Stimulated activated CD4-positive, alpha-beta T cell treated with anti-CD3 and anti-CD28 coated beads, Interleukin-4, amount 100 ng/mL, for 24 hours (primary cell): ENCODE measurements at regions not wholly inside any gene's neighbourhood (a gene's known extent, or its start where the extent isn't known, plus 50 kb on each side); places are given as distances from the start of the nearest gene placed in this dataset.
"Not testable (repeated sequence)": the region's sequence is repeated elsewhere in the genome, so short reads cannot be mapped to it uniquely, and the experiment has no call there.

ENCODE experiments used
- DNase-seq: peaks from one replicate; pipeline ENCODE4 v3.0.0-alpha.2; 2020

GRCh38 chrX:4668802-4669536 is 955.5 kb upstream of the PRKX start:
- no peak for DNase-seq

DNA sequence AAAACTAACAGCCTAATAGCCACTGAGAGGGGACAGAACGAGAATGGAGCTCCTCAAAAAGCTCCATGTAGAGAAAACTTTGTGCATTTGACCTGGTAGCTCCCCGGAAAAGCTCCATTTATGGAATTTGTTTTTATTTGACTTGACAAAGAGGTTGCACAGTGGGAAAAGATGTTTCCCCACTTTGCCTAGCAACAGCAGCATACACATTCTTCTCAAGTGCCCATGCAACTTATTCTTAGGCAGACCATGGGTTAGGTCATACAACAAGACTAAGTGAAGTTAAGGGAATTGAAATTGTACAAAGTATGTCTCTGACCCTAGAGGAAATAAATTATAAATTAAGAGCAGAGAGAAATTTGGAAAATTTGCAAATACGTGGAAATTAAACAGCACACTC is 949.6 kb upstream of the PRKX start:
- no peak for DNase-seq

DNA sequence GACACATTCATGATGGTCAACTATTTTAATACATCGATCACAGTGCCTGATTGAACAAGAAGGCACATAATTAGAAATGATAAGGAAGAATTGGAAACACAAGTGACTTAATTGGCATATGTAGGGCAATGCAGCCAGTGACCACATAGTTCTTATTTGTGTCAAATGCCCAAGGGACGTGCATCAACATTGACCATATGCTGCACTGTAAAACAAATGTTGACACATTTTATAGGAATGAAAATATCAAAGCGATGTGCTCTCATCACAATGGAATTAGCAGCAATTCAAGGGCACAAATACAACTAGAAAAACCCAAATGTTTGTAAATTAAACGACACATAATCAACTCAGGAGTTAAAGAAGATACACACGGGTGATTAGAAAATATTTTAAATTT is 948.3 kb upstream of the PRKX start:
- DNase-seq: no peak

DNA sequence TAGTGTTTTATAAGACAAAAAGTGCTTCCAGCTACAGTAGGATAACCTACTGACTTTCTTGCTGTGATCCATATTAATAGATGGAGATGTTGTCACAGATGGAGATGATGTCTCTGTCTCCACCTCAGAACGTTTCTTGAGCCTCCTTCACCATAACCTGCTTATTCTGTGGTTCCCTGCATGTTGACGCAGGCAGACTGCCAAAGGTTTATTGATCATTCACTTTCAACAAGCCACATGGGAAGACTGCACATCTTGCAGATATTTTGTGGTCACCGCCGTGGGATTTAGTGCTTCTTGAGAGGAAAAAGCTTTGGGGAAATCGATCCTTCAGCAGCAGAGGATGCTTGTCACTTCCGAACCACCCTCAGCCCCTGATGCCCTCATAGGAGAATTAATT is 943.0 kb upstream of the PRKX start:
- no peak for DNase-seq

DNA sequence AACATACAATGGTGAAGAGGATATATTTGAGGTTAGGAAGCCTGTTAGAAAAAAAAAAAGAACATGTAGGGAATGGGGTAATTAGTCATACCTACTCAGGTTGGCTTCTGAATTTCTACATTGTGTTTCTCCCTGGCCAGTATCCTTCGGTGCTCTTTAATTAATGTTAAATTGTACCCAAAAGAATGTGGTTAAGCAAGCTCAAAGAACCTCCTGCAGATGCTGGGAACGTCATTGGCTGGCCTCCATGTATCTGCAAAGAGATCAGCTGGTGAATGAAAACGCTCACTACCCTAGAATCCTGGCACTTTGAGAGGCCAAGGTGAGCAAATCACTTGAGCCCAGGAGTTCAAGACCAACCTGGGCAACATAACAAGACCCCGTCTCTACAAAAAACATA is 942.3 kb upstream of the PRKX start:
- DNase-seq: no peak

DNA sequence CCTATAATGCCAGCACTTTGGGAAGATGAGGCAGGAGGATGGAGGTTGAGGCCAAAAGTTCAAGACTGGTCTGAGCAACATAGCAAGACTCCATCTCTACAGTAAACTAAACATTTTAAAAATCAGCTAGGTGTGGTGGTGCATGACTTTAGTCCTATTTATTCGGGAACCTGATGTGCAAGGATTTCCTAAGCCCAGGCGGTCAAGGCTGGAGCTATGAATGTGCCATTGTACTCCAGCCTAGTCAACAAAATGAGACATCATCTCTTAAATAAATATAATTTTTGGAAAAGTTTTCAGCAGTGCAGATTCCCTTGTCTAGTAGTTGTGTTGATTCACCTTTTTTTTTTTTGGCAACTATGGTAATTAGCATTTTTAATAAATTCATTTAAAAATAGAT is 928.7 kb upstream of the PRKX start:
- no peak for DNase-seq

GRCh38 chrX:4638036-4638435 is 924.6 kb upstream of the PRKX start:
- no peak for DNase-seq

DNA sequence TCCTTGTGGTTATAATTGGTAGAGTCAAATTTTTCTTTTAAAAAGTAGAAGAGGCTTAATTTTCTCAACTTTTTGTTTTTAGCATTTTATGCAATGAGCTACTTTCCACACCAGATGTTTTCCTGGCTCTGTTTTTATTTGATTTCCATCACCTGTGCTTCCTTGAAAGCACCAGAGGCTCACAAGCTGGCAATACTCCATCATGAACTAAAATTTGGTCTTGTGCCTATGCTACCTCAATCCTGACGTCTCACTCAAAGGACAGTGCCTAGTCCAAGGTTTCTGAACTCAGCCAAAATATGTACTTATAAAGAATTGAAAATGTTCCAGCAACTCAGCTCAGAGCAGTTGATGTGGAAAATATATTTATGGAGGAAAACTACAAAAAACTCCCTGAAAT is 914.0 kb upstream of the PRKX start:
- DNase-seq: no peak

GRCh38 chrX:4622486-4623167 is 909.2 kb upstream of the PRKX start:
- no peak for DNase-seq

GRCh38 chrX:4613651-4614050 is 900.2 kb upstream of the PRKX start:
- DNase-seq: not testable (repeated sequence)

DNA sequence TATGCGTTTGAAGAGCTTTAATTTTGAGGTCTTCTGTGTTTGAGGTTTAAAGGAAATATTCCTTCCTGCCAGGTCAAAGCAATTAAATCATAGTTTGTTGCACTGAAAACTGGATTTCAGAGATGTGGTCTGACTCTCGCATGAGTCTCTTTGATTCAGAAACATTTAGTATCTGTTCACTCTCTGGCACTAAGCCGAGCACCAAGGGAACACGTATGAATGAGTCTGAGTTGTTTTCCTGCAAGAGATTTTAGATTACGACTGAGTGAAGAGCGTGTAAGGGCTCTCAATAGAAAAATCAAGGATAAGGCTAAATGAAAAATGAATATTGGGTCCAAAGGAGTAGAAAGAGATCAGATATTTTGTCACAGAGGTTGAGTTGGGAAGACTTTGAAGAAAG is 875.4 kb upstream of the PRKX start:
- no peak for DNase-seq

DNA sequence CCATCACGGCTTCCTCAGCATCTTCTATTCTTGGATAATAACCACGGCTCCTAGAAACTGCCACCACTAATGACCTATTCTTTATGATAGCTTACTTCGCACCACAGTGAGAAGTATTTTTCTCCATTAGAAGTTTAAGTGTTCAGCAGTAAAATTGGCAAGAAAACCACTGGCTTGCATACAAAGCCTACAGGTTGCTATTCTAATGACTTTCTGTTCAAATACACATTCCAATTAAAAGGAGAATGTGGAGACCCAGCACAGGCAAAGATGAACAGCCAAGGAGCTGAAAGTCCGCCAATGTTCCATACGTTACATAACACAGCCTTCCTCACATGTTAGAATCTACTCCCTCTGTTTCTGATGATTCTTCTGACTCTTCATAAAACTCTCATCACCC is 875.0 kb upstream of the PRKX start:
- DNase-seq: no peak

DNA sequence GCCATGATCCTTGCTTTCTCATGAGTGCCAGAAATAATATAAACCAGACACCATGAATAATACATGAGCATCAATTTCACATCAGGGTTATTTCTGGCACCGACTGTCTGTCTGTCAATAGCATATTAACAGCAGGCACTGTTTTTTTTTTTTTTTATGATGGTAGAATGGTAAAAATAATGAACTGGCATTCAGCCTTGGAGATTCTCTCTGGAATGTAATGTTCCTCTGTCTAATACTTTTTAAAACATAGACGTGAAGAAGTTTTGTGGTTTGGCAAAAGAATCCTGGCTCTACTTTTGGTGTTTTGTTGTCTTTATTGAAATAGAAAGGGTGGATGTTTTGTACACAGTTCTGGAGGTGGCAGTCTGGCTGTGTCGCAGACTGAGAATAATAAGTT is 874.6 kb upstream of the PRKX start:
- no peak for DNase-seq

DNA sequence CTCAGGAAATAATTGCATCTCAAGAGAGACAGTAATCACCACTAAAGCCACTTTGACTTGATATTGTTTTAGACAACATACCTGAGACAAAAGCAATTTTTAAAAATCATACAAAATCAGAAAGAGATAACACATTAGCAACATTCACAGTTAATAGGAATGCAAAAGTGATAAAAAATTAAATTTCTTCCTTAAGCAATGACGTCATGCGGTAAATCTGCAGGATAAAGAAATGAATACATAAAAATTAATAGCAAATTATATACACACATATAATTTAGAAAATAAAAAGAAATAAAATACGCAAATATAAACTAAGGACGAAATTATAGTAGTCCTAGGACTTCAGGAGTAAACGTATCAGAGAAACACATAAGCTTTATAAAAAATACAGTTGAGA is 866.5 kb upstream of the PRKX start:
- no peak for DNase-seq

- no peak for DNase-seq
These were observed 866.0 kb upstream of the PRKX start for GRCh38 chrX:4579480-4579879.

DNA sequence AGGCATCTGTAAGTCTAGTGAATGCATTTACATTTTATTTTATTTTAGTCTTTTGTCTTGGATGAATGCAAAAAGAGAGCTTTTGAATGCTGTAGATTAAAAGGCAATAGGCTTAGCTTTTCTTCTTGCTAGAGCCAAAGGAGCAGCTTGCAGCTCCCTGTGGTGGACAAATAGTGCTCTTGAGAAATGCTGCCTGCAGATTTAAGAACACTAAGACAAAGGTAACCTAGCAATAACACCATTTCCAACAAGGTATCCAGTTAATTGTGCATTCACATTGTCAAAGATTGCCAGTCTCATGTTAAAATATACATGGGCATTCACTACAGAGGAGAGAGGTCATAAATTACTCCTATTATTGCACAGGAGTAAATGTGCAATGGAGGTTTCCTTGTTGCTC is 859.2 kb upstream of the PRKX start:
- no peak for DNase-seq

DNA sequence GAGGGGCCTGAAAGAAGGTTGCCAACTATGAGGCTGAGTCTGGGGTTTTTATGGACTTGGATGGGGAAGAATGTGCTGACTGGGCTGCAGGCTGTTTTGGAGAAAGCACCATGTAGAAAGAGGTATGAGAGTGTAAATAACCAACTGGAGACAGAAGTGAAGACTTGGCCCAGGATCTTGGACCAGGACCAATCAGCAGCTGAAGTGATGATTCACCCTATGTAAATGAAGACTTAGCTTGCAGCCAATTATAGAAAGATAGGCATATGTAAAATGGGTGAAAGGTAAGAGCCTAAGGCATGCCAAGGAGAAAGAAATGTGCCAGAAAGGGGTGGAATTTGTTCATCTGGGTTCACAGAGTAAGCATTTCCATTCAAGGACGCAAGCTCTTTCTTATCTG is 856.7 kb upstream of the PRKX start:
- no peak for DNase-seq

DNA sequence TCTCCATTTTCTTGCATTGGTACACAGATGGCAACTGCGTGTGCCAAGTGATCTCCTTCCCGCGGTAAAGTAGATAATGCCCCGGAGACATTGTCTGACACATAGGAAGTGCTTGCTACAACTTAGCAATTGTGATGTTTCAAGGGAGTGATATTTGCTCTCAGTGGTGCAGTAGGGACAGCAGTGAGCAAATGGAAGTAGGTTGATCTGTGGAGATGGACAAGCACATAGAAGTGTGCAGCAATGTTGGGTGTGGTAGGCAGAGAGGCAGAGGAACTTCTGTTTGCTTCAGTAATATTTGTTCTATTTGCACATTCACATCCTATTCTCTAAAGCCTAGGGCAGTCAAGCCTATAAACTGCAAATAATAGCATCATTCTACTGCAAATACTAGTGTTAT is 846.7 kb upstream of the PRKX start:
- DNase-seq: no peak

DNA sequence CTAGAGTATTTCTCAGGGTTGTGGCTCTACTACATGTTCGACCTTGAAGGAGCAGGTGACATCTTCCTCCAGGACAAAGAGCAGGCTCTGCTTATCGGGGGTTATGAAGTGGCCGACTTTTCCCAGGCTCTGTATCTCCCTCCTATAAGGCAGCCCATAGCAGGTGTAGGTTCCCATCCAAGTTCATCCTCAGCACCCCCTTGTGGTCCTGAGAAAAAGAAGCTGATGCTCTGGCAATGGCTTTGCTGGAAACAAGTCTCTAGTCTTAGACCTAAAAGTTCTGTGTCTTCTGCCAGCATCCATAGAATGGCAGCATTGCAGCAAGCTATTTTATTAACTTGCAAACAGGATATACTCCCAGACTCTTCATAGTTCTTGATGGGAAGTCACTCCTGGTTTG is 836.6 kb upstream of the PRKX start:
- peak; percentile 3 for DNase-seq

GRCh38 chrX:4547213-4547836 is 833.9 kb upstream of the PRKX start:
- DNase-seq: peak; percentile 13

GRCh38 chrX:4546178-4546577 is 832.7 kb upstream of the PRKX start:
- DNase-seq: not testable (repeated sequence)

DNA sequence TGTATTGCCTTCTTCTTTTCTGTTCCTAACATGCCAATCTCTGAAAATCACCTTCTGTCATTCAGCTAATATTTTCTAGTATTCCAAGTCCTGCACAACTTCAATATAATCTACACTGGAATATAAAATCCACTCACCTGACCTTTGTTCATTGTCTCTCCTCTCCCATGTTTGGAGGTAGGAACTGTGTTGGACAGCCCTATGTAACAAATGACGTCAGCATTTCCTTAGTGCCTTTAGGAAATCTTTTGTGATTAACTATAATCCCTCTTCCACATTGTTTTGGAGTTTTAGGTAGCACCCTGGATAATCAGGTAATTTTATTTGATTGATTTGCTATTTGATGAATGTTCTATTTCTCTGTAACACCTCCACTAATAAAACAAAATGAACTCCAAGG is 814.8 kb upstream of the PRKX start:
- DNase-seq: no peak

DNA sequence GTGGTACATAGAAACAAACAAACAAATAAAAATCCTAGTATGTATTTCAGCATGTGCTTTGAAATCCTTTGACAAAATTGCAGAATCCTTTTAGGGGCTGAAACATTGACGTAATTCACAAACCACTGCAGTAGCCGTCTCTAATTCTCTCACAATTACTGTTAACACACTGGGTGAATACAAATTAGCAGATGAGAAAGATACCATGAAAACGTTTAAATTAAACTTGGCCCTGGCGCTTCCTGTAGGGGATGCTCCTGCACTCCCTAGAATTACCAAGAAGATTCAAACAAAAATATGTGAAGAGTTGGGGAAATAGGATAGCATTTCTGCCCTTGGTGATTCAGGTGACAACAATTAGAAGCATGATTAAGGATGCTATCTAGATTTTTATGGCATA is 772.5 kb upstream of the PRKX start:
- no peak for DNase-seq

DNA sequence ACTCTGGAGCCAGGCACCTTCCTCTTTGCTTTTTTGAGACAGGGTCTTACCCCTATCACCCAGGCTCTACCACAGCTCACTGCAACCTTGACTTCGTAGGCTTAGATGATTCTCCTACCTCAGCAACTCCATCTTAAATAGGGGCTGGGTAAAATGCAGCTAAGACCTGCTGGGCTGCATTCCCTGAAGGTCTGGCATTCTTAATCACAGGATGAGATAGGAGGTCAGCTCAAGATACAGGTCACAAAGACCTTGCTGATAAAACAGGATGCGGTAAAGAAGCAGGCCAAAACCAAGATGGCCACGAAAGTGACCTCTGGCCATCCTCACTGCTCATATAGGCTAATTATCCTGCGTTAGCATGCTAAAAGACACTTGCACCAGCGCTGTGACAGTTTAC is 770.8 kb upstream of the PRKX start:
- no peak for DNase-seq

GRCh38 chrX:4451591-4451990 is 738.1 kb upstream of the PRKX start:
- DNase-seq: no peak
